Medulla oblongata (tissue), 1 donor: ENCODE measurements at regions not wholly inside any gene's neighbourhood (a gene's known extent, or its start where the extent isn't known, plus 50 kb on each side); places are given as distances from the start of the nearest gene placed in this dataset.

Source experiments
- DNase-seq: peaks from one replicate; pipeline ENCODE4 v3.0.0-alpha.2; 2015; ENCODE audit errors: extremely low spot score

GRCh38 chr7:41470081-41470480 is 232.8 kb downstream of the INHBA start:
- no peak for DNase-seq

- DNase-seq: no peak
Observed at GRCh38 chr7:41467596-41467995, 235.3 kb downstream of the INHBA start.

DNA sequence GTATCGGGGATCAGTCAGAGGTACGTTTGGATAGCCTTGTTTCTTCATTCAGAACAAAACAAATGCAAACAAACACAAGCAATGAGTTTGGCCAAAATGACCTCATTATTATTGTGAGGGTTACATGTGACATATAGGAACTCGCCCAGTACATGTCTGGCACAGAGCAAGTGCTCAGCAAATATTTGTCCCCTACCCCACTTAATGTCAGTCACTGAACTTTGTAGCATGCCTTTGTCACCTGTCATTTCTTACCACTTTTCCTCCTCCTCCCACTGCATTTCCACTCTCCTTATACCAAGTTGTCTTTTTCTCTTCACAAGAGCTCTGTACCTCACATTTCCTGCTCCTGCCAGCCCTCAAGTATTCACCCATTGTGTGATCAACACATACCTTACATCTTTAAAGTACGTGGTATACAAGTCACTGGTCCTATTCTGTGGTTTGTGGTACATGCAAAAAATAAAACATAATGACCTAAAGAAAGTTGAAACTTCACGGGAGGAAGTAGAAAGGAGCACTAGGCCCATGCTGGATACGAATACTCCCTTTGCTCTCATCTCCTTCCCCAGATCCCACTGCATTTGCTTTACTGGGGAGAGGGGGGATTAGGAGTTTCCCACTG is 236.0 kb downstream of the INHBA start:
- no peak for DNase-seq

- no peak for DNase-seq
Observed at GRCh38 chr7:41465571-41465970, 237.3 kb downstream of the INHBA start.

- no peak for DNase-seq
Observed at GRCh38 chr7:41463770-41464470, 239.0 kb downstream of the INHBA start.

DNA sequence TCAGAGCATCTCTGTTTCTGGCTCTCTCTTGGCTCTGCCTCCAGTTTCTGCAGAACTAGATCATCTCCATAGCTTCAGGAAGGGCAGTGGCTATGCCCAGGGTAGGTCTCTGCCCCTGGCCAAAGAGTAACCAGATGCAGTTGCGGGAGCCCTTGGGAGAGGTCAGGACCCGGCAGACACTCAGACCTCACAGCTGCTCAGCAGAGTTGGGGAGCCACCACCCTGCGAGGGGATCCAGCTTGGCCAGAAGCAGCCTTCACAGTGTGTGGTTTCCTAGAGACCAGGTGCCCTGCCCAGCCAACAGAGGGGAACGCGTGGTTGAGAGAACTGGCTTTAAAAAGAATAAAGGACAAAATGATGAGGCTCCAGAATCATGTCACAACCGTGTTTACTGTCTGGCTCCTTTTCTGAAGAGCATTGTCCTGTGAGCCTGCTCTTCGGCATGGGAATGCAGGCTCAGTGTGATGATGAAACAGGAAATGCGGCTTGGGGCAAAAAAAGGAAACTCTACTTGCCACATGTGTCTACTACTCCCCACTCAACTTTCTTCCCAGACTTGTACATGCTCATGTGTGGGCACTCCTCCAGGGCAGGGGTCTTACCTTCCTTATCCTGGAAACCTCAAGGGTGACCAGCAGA is 243.1 kb downstream of the INHBA start:
- DNase-seq: peak; percentile 68

- peak; percentile 69 for DNase-seq
Observed at GRCh38 chr7:41459183-41459582, 243.7 kb downstream of the INHBA start.

GRCh38 chr7:41457832-41458437 is 245.0 kb downstream of the INHBA start:
- no peak for DNase-seq

DNA sequence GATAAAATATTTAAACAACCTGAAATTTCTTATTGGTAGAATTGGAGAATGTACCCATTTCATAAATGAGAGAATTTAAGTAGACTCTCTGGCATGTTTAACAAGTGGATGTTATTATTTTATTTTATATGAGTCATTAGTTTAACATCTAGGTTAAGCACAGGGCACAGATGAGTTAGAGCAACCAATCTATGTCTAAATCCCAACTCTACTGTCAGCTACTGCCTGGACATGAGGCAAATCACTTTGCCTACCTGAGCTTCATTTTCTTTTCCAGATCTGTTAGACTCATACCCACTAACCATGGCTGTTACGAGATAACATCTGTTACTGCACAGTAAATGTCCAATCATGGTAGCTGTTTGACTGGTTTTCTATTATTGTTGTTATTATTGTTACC is 251.1 kb downstream of the INHBA start:
- no peak for DNase-seq

GRCh38 chr7:41449694-41450093 is 253.2 kb downstream of the INHBA start:
- no peak for DNase-seq

DNA sequence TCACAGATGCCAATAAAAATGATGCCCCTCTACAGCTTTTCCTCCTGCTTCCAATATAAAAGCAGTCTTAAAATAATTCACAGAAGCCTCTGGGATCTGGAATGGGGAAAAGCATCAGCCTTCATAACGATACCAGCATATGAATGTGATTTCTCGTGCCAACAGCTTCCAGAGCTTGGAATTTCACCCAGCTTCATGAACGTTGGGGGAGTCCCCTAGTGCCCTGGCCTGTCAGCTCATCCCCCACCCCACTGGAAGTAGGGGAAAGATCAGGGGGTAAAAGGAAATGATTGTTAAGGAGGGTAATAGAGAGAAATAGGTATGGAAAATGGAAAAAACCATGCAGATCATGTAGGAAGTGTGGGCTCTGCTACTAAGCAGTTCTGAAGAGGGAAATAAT is 253.6 kb downstream of the INHBA start:
- DNase-seq: no peak

- no peak for DNase-seq
Observed at GRCh38 chr7:41448104-41448503, 254.8 kb downstream of the INHBA start.

DNA sequence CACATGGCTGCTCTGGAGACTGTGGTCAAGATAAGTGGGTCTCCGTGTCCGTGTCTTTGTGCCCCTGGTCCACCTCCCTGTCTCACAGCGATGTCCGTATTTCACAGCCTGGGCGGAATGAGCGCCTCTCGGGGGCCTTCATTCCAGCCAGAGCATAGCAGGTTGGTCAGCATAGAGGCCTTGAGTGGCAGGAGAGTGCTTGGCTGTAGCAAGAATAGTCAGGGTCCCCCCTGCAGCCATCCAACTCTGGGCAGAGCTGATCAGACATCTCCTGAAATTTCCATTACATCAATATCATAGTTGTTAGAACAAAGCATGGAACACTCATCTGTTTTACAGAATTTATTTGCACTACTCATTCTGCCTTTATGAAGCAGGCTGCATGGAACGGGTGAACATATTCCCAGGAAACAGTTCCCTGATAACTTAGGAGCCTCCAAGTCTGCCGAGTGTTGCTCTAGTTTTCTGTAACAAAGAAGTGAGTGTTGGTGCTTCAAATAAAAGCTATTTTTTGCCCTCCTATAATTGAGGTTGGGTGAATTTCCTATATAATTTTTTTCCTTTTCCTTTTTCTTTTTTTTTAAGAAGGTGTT is 255.3 kb downstream of the INHBA start:
- DNase-seq: no peak

- no peak for DNase-seq
Observed at GRCh38 chr7:41446606-41447449, 256.1 kb downstream of the INHBA start.

DNA sequence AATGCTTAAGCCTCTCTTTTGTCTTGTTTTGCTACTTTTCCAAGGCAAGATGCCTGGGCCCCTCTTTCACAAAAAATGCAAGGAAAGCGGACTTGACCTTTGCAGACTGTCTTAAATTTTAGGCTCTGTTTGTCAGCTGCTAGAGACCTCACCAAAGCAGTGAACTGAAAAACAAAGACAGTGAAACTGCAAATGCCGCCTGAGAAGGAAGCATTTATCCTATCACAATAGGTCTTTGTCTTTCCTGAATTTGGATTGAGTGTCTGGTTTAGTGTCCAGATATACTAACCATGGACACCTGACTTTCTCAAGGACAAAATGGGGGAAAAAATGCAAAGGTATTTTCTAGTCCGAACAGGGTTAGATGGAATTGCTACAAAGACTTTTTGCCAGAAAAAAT is 256.9 kb downstream of the INHBA start:
- peak; percentile 79 for DNase-seq

DNA sequence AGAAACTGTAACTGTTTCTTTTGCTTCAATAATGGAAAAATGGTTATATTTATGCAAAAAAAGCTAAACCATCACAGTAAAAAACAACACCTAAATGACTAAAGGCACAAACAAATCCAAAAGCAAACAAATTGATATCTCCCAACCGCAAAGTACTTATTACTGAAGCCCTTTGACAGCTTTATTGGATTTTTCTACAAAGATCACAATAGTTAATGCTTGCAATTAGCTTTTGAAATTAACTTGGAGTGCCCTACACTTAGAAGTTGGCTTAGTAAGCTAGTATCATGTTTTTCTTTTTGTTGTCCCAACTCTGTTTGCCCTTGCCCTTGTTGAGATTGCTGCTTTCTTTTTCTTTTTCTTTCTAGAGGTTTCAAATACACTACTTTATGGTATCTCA is 257.5 kb downstream of the INHBA start:
- no peak for DNase-seq

DNA sequence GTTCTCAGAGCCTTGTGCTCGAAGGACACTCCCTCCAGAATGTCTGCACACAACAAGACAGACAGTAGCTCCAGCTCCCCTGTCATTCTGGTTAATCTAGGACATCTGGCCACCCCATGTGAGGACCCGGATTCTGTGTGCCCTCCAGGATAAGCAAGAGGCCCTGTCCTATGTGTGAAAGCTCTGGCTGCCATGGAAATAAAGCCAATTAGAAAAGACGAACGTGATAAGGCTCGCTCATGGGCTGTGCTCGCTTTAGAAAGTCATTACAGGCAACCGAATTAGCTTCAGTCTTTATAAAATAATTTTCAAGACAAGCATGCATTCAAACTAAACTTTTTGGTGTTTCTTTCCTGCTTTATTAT is 263.4 kb downstream of the INHBA start:
- no peak for DNase-seq

GRCh38 chr7:41438705-41439514 is 264.0 kb downstream of the INHBA start:
- no peak for DNase-seq

GRCh38 chr7:41437257-41438196 is 265.4 kb downstream of the INHBA start:
- no peak for DNase-seq

- DNase-seq: no peak
Observed at GRCh38 chr7:41436139-41436538, 266.8 kb downstream of the INHBA start.
